GM20000 (cell line): ENCODE measurements at regions not wholly inside any gene's neighbourhood (a gene's known extent, or its start where the extent isn't known, plus 50 kb on each side); places are given as distances from the start of the nearest gene placed in this dataset.

Source experiments
- DNase-seq: peaks from one replicate; pipeline ENCODE4 v3.0.0; 2012; ENCODE audit warnings: low spot score
- CTCF ChIP-seq: IDR thresholded peaks from 2 replicates; pipeline ENCODE4 v1.5.1; 2012; ENCODE audit warnings: mild to moderate bottlenecking, control low read depth; ENCODE audit errors: extremely low read depth, missing control alignments

DNA sequence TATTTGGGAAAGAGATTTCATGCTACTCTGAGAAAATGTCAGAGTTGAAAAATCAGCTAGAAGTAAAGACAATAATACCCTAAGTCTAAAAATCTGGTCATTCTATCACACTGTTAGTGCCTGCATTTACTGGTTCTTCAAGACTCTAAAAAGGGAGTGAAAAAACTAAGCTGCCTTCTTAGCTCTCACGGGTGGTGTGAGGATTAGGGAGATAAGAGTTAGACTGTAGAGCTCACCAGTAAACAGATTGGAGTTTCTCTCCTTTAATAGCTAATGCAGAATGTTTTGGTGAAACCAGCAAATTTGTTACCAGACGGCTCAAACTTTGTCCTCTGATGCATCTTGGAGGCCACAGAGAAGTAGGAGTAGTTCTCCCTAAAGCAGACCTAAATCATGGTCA, 135.0 kb upstream of the OTX2 start:
- no peak for DNase-seq
- TF ChIP-seq CTCF: no peak

DNA sequence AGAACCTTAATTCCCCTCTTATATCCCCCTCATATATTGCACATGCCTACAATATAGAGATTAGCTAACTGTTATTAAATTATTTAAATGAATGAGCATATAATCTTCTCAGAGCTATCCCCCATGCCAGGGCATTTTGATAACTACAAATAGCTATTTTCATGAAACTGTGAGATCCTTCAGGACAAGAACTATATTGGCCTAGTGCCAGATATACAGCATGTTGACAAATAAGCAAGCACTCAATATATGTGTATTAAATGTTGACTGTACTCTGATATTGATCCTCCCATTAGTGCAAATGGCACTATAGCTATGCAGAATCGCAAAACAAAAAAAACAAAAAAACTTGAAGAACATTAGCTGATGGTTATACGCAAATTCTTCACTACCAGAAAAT, 134.1 kb upstream of the OTX2 start:
- DNase-seq: no peak
- TF ChIP-seq CTCF: no peak

- DNase-seq: no peak
- no peak for TF ChIP-seq CTCF
Observed at GRCh38 chr14:56933446-56933845, 123.2 kb upstream of the OTX2 start.

GRCh38 chr14:56918849-56919574, 108.7 kb upstream of the OTX2 start:
- no peak for TF ChIP-seq CTCF
- no peak for DNase-seq

DNA sequence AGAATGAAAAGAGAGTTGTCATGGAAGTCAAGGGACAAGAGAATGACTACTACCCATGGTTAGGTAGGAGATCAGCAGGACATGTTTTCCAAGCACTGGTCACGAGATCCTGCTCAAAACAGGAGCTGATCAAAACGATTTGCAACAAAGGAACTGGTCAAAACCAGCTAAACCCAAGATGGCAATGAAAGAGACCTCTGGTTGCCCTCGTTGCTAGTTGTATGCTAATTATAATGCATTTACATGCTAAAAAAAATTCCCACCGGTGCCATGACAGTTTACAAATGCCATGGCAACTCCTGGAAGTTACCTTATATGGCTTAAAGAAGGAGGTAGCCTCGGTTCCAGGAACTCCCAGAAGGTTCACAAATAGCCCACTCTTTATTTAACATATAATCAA, 95.0 kb upstream of the OTX2 start:
- TF ChIP-seq CTCF: no peak

DNA sequence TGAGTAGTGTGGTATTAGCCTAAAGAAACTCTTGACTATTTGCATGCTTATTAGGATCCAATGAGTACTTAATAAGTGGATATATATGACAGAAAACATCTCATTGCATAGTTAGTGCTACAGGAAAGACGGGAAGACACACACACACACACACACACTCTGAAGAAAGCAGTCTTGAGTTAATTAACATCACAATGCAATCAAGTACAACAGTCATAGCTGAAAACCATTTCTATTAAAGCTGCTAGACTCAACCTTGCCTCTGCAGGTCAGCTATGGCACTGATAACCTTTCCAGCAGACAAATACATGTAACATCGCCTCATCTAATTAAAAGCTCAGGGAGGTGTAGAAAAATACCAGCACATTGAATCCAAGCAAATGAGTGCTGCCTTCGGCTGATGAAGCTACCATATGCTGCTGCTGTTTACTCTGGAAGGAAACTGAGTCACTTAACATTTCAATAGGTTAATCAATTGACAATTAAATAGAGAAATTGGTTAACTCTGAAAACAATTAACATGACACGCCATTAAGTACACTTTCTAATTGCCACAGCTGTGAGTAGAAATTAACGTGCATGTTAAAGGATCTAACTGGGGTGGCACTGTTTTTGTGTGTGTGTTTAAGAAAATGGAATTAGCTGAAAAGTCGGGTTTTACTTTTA, 93.2 kb upstream of the OTX2 start:
- DNase-seq: no peak
- TF ChIP-seq CTCF: no peak

More for the DNA sequence above, 95.0 kb upstream of the OTX2 start:
- no peak for DNase-seq

DNA sequence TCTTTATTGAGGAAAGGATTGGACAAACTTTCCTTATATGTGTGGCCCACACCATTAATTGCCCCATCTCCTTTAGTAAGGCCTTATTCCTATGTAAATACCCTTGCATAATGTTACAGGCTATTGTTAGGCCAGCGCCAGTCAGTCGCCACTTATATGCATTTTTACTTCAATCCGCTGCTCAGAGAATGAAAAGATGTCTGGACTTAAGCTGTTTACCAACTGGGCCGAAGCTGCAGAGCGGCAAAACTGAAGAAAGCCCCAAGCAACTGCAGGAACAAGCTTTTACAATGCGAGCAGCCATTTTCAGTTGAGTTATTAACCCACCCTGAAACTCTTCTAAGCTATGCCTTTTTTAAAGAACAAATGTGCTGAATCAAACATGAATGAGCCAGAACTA, 92.1 kb upstream of the OTX2 start:
- no peak for TF ChIP-seq CTCF
- no peak for DNase-seq
